ENCODE measurements at regions not wholly inside any gene's neighbourhood (a gene's known extent, or its start where the extent isn't known, plus 50 kb on each side); places are given as distances from the start of the nearest gene placed in this dataset.

DNA sequence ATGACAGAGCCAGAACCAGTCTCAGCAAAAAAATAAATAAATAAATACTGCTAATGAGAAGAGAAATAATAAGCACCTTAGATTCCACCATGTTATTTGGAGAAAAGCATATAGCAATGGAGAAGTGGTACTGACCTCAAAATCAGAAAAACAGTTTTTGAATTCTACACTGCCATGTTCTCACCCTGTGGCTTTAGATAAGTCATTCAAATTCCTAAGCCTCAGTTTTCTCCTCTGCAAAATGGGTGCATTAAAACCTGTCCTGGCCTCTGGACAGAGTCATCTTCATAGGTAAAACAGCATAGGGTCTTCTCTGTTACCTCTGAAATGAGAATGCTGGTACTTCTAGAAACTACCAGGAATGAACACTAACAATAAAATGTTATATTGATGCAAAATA lies 62.2 kb upstream of the RMP24 start:
- Histone ChIP-seq H3K27me3 (ENCODE audit: low read depth) (no peaks in the 10 kb centered on the region), H3K4me1 (no peaks in the 10 kb centered on the region), H3K9me3 (no peaks in the 10 kb centered on the region), H3K4me3 (no peak overlapping the region), H3K36me3 (replicated peaks) (no peaks in the 10 kb centered on the region)
- in situ Hi-C loops (cut with MboI; ENCODE audit: low sequenced_read_pairs) = no loop called here
- DNase-seq (ENCODE audit: low spot score in 2 of 2) = no peak

DNA sequence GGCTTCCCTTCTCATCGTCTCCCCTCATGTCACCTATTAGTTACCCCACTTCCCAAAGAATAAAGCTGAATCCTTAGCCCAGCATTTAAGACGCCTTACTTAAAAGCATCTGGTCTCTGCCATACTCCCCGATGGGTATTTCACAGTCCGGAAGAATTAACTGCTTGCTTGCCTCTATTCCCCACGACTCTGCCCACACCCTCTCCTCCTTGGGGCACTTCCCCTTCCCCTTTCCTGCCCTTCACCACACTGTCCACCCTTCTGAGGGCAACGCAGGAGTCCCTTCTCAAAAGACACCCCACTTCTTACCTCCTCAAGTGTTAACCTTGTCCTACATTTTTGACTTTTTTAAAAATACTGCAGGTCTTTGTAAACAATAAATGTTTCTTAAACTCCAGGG lies 60.1 kb upstream of the RMP24 start:
- Histone ChIP-seq H3K27me3 (ENCODE audit: low read depth) (no peaks in the 10 kb centered on the region), H3K4me1 (no peaks in the 10 kb centered on the region), H3K36me3 (replicated peaks) (no peaks in the 10 kb centered on the region), H3K9me3 (no peaks in the 10 kb centered on the region), H3K4me3 (no peak overlapping the region)
- no peak for DNase-seq (ENCODE audit: low spot score in 2 of 2)
- in situ Hi-C loops (cut with MboI; ENCODE audit: low sequenced_read_pairs) = no loop called here

DNA sequence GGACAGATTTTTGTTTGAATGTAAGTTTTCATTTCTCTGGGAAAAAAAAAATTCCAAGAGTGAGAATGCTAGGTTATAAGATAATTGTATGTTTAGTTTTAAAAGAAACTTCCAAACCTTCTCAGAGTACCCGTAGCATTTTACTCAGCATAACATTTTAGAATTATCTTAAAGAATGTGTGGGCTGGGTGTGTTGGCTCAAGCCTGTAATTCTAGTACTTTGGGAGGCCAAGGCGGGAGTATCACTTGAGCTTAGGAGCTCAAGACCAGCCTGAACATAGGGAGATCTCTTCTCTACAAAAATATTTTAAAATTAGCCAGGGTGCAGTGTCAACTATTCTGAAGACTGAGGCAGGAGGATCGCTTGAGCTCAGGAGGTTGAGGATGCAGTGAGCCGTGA lies 57.4 kb upstream of the RMP24 start:
- H3K27me3 ChIP-seq (ENCODE audit: low read depth) = no peaks in the 10 kb centered on the region
- no peaks in the 10 kb centered on the region for H3K4me1 ChIP-seq
- no peaks in the 10 kb centered on the region for H3K36me3 ChIP-seq (replicated peaks)
- H3K9me3 ChIP-seq = no peaks in the 10 kb centered on the region
- DNase-seq (ENCODE audit: low spot score in 2 of 2) = no peak
- in situ Hi-C loops (cut with MboI; ENCODE audit: low sequenced_read_pairs) = no loop called here
- H3K4me3 ChIP-seq = no peak overlapping the region

DNA sequence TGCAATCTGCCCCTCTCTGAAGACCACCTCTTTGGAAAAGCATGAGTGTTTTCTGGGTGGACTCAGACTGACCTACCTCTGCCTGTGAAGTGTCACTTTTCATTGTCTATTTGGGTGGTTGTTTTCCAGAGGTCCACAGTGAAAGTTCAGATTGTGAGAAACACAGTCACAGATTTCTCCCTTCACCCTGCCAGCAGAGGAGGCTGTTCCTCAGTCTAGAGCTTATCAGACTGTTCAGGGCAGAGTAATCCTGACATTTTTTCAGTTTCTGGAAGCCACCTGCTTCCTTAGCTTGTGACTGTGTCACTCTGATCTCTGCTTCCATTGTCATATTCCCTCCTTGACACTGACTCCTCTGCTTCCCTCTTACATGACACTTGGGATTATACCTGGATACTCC lies 55.4 kb upstream of the RMP24 start:
- no peaks in the 10 kb centered on the region for H3K27me3 ChIP-seq (ENCODE audit: low read depth)
- no peaks in the 10 kb centered on the region for H3K9me3 ChIP-seq
- in situ Hi-C loops (cut with MboI; ENCODE audit: low sequenced_read_pairs) = no loop called here
- H3K36me3 ChIP-seq (replicated peaks) = no peaks in the 10 kb centered on the region
- H3K4me1 ChIP-seq = no peaks in the 10 kb centered on the region
- no peak for DNase-seq (ENCODE audit: low spot score in 2 of 2)
- H3K4me3 ChIP-seq = no peak overlapping the region

DNA sequence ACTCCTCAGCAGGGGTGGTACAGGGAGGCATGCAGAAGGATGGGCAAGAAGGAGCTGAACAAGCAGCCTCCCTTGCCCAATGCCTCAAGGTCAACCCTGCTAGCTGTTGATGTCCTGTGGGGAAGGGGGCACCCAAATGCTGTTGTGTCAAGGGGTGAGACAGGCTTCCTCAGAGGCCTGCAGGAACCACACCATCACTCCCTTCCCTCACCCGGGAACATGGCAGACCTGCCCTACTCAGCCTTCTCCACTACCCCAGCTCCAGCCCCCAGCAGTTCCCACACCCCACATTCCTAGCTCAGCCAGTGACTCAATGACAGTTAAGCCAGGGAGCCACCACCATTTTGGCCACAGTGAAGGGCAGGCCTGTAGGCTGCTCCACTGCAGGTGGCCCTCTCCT lies 53.9 kb upstream of the RMP24 start:
- Histone ChIP-seq H3K36me3 (replicated peaks) (no peaks in the 10 kb centered on the region), H3K9me3 (no peaks in the 10 kb centered on the region), H3K4me1 (peaks cover 8% of the 10 kb centered on the region), H3K4me3 (no peak overlapping the region), H3K27me3 (ENCODE audit: low read depth) (no peaks in the 10 kb centered on the region)
- no peak for DNase-seq (ENCODE audit: low spot score in 2 of 2)
- in situ Hi-C loops (cut with MboI; ENCODE audit: low sequenced_read_pairs) = no loop called here

DNA sequence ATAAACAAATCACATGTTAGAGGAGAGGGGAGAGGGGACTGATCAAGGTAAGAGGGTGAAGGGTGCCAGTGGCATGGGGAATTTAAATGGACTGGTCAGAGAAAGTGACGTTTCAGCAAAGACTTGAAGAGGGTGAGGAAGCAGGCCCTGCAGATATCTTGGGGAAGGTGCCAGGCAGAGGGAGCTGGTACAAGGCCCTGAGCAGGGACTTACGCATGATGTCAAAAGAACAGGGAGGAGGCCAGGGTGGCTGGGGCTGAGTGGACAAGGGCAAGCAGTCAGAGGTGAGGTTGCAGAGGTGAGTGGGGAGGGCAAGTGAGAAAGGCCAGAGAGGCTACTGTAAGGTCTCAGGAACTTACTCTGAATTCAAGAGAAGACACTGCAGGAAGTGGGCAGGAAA lies 53.3 kb upstream of the RMP24 start:
- DNase-seq (ENCODE audit: low spot score in 2 of 2) = no peak
- H3K4me1 ChIP-seq = peaks cover 14% of the 10 kb centered on the region
- H3K27me3 ChIP-seq (ENCODE audit: low read depth) = no peaks in the 10 kb centered on the region
- in situ Hi-C loops (cut with MboI; ENCODE audit: low sequenced_read_pairs) = no loop called here
- H3K4me3 ChIP-seq = no peak overlapping the region
- no peaks in the 10 kb centered on the region for H3K9me3 ChIP-seq
- no peaks in the 10 kb centered on the region for H3K36me3 ChIP-seq (replicated peaks)

DNA sequence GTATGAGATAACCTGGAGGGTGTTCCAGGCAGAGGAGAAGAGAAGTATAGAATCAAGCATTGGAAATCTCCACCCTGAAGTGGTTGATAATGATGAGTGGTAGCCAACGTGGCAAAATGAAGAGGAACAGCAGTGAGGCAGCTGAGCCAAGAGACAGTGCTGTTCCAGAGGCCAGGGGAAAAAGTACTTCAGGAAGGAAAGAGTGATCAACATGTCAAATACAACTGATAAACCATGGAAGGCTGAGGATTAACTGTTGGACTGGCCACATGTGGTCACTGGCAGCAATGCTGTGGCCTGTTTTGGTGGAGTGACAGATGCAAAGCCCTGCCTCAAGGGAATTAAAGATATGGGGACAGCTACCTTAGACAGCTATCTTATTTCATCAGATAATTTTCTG lies 51.9 kb upstream of the RMP24 start:
- Histone ChIP-seq H3K36me3 (replicated peaks) (no peaks in the 10 kb centered on the region), H3K4me1 (peaks cover 18% of the 10 kb centered on the region), H3K27me3 (ENCODE audit: low read depth) (no peaks in the 10 kb centered on the region), H3K9me3 (no peaks in the 10 kb centered on the region), H3K4me3 (no peak overlapping the region)
- DNase-seq (ENCODE audit: low spot score in 2 of 2) = no peak
- in situ Hi-C loops (cut with MboI; ENCODE audit: low sequenced_read_pairs) = no loop called here

All from HAP-1 (cell line).